NCI-H748 treated with DMSO at 0.1 percent for 48 hours (cell line): ENCODE measurements at regions not wholly inside any gene's neighbourhood (a gene's known extent, or its start where the extent isn't known, plus 50 kb on each side); places are given as distances from the start of the nearest gene placed in this dataset.

Source experiments
- DNase-seq: peaks from one replicate; lab custom pipeline; 2025; lab: John Stamatoyannopoulos, UW

- DNase-seq, result no peak
Observed at GRCh38 chr3:157807280-157807679, 298.9 kb downstream of the SHOX2 start.

GRCh38 chr3:157805538-157805937 is 300.7 kb downstream of the SHOX2 start:
- DNase-seq, result no peak

- no peak for DNase-seq
Observed at GRCh38 chr3:157794771-157795170, 291.6 kb upstream of the VEPH1 start.

GRCh38 chr3:157793745-157794144 is 290.5 kb upstream of the VEPH1 start:
- no peak for DNase-seq

GRCh38 chr3:157789162-157789561 is 285.9 kb upstream of the VEPH1 start:
- no peak for DNase-seq

GRCh38 chr3:157786618-157787017 is 283.4 kb upstream of the VEPH1 start:
- DNase-seq, result no peak

GRCh38 chr3:157786211-157786610 is 283.0 kb upstream of the VEPH1 start:
- no peak for DNase-seq

GRCh38 chr3:157785102-157785826 is 282.0 kb upstream of the VEPH1 start:
- DNase-seq, result no peak

GRCh38 chr3:157782236-157782635 is 279.0 kb upstream of the VEPH1 start:
- no peak for DNase-seq

- no peak for DNase-seq
Observed at GRCh38 chr3:157776861-157777260, 273.6 kb upstream of the VEPH1 start.

- DNase-seq, result no peak
Observed at GRCh38 chr3:157775446-157775845, 272.2 kb upstream of the VEPH1 start.

GRCh38 chr3:157769378-157769777 is 266.2 kb upstream of the VEPH1 start:
- DNase-seq, result no peak

- DNase-seq, result no peak
Observed at GRCh38 chr3:157767607-157768006, 264.4 kb upstream of the VEPH1 start.

- DNase-seq, result no peak
Observed at GRCh38 chr3:157763644-157764043, 260.4 kb upstream of the VEPH1 start.

- no peak for DNase-seq
Observed at GRCh38 chr3:157759311-157759710, 256.1 kb upstream of the VEPH1 start.

GRCh38 chr3:157755233-157755632 is 252.0 kb upstream of the VEPH1 start:
- no peak for DNase-seq

GRCh38 chr3:157754451-157754850 is 251.2 kb upstream of the VEPH1 start:
- peak; percentile 0 for DNase-seq

GRCh38 chr3:157753787-157754136 is 250.5 kb upstream of the VEPH1 start:
- no peak for DNase-seq

- DNase-seq, result no peak
Observed at GRCh38 chr3:157752956-157753786, 250.0 kb upstream of the VEPH1 start.

GRCh38 chr3:157752554-157752953 is 249.3 kb upstream of the VEPH1 start:
- DNase-seq, result no peak

GRCh38 chr3:157751386-157751785 is 248.2 kb upstream of the VEPH1 start:
- no peak for DNase-seq

GRCh38 chr3:157746391-157746790 is 243.2 kb upstream of the VEPH1 start:
- no peak for DNase-seq

GRCh38 chr3:157741607-157742006 is 238.4 kb upstream of the VEPH1 start:
- DNase-seq, result no peak

- DNase-seq, result no peak
Observed at GRCh38 chr3:157738441-157738840, 235.2 kb upstream of the VEPH1 start.
